ENCODE measurements at regions not wholly inside any gene's neighbourhood (a gene's known extent, or its start where the extent isn't known, plus 50 kb on each side); places are given as distances from the start of the nearest gene placed in this dataset.

DNA sequence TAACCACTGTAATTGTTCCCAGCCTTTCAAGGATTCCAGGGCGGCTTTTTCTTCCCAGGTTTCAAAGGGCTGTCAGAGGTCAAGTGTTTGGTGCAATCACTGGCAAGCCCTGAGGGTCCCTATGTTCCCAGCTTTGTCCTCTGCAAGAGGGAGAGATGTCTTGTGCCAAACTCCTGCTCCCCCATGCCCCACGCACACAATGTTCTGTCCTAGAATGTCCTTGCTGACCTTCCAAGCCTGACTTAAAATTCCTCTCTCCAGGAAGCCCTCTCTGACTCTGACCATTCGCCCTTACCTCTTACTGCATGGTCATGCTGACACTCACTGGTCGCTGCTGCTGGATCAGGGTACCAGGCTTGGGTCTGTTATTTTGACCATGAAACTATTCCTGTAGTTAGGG, 152.5 kb upstream of the KCND3 start:
- Histone ChIP-seq H4K20me1 (ENCODE audit: insufficient read depth) (no peaks in the 10 kb centered on the region), H3K4me2 (no peak overlapping the region), H3K27ac (no peak overlapping the region), H3K9me3 (ENCODE audit: insufficient read depth, low read depth) (no peaks in the 10 kb centered on the region), H3K36me3 (ENCODE audit: low read depth) (no peaks in the 10 kb centered on the region), H3K4me3 (no peak overlapping the region), H3F3A (ENCODE audit: insufficient read depth, low read depth) (no peaks in the 10 kb centered on the region), H3K27me3 (ENCODE audit: insufficient read depth, low read depth) (peaks cover 62% of the 10 kb centered on the region), H3K79me2 (ENCODE audit: low read depth) (no peaks in the 10 kb centered on the region), H3K9me2 (ENCODE audit: insufficient read depth) (no peaks in the 10 kb centered on the region), H2AFZ (no peak overlapping the region), H3K4me1 (replicated peaks; ENCODE audit: insufficient read depth) (no peaks in the 10 kb centered on the region)
- intact Hi-C loops (cut with micrococcal nuclease; ENCODE audit: unreplicated experiment): no loop called here
- TF ChIP-seq, protein P1, sequence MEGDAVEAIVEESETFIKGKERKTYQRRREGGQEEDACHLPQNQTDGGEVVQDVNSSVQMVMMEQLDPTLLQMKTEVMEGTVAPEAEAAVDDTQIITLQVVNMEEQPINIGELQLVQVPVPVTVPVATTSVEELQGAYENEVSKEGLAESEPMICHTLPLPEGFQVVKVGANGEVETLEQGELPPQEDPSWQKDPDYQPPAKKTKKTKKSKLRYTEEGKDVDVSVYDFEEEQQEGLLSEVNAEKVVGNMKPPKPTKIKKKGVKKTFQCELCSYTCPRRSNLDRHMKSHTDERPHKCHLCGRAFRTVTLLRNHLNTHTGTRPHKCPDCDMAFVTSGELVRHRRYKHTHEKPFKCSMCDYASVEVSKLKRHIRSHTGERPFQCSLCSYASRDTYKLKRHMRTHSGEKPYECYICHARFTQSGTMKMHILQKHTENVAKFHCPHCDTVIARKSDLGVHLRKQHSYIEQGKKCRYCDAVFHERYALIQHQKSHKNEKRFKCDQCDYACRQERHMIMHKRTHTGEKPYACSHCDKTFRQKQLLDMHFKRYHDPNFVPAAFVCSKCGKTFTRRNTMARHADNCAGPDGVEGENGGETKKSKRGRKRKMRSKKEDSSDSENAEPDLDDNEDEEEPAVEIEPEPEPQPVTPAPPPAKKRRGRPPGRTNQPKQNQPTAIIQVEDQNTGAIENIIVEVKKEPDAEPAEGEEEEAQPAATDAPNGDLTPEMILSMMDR (conservative IDR thresholded peaks at IDR 0.05): no peak
- no peak for TF ChIP-seq EZH2 (IDR thresholded peaks at IDR 0.05; ENCODE audit: low read depth)
- CTCF ChIA-PET: no interaction called here
- no TSS peak for BruUV-seq (replicated peaks)
- peak in 1 of 2 experiments; percentile 26 for DNase-seq
- POLR2A ChIA-PET (ENCODE audit: unreplicated experiment): no interaction called here

DNA sequence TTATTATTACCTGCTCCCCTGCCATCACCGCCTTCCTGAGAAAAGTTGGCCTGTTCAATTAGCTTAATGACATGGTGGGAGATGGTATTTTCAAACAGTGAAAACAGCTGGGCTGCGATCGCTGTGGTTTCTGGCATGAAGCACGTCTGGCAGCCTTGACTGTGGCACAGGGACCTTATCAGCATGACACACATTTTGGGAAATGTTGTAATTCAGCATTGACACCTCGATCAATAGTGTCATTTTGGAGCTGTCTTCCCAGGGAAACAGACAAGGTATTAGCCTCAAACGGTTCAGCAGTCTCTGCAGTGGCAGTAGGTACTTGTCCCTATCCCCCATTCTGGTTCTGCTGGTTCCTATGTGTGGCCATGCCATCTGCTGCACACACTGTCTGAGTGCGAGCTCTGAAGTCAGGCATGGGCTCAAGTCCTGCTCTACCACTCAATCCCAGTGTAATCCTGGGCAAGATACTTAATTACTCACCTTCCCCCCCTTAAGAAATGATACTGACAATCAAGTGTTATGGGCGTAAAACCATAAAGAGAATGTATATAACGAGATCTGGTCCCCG, 154.5 kb upstream of the KCND3 start:
- Histone ChIP-seq H3F3A (ENCODE audit: insufficient read depth, low read depth) (no peaks in the 10 kb centered on the region), H3K4me1 (replicated peaks; ENCODE audit: insufficient read depth) (no peaks in the 10 kb centered on the region), H3K27ac (no peak overlapping the region), H3K79me2 (ENCODE audit: low read depth) (no peaks in the 10 kb centered on the region), H3K27me3 (ENCODE audit: insufficient read depth, low read depth) (peaks cover 55% of the 10 kb centered on the region), H3K36me3 (ENCODE audit: low read depth) (no peaks in the 10 kb centered on the region), H3K9me3 (ENCODE audit: insufficient read depth, low read depth) (no peaks in the 10 kb centered on the region), H4K20me1 (ENCODE audit: insufficient read depth) (no peaks in the 10 kb centered on the region), H3K9me2 (ENCODE audit: insufficient read depth) (no peaks in the 10 kb centered on the region), H2AFZ (no peak overlapping the region), H3K4me2 (no peak overlapping the region), H3K4me3 (no peak overlapping the region)
- ChIA-PET CTCF (no interaction called here), POLR2A (ENCODE audit: unreplicated experiment) (interaction anchor here (0.6 kb wide), 1 partner anchor 389 kb away, joined by 3 read pairs; no protein-coding TSS in a partner anchor)
- intact Hi-C loops (cut with micrococcal nuclease; ENCODE audit: unreplicated experiment): no loop called here
- peak in 1 of 2 experiments; percentile 6 for DNase-seq
- TF ChIP-seq, protein P1 (conservative IDR thresholded peaks at IDR 0.05): no peak
- TF ChIP-seq EZH2 (IDR thresholded peaks at IDR 0.05; ENCODE audit: low read depth): no peak
- no TSS peak for BruUV-seq (replicated peaks)

DNA sequence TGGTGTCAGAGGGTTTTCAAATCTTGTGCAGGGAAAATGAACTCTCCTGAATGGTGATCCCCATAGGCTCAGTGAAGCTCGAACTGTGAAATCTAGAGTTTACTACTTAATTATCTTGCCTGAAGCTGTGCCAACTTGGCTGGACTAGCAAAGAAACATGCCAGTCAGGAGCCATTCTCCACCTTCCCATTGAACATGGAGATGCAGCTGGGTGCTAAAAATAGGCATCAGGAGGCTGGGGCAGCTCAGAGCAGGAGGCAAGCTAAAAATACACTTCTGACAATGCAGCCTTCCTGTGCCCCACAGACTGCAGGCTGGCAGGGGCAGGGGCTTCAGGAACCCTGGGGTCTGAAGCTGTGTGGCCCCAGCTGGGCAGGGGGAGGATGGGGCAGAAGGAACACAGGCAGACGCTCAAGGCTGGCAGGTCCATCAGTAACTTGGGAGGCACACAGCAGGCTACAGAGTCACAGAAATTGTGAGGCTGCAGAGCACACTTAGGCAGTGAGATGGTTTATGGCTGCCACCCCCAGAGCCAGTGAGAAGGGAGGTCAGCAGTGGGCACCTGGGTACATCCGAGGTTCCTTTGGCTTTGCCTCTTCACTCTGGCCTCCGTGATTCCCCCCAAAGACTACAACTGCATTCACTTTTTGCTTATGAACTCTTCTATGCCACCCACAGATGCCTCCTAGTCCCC, 155.4 kb upstream of the KCND3 start:
- intact Hi-C loops (cut with micrococcal nuclease; ENCODE audit: unreplicated experiment): no loop called here
- H3K9me2 ChIP-seq (ENCODE audit: insufficient read depth): no peaks in the 10 kb centered on the region
- POLR2A ChIA-PET (ENCODE audit: unreplicated experiment): interaction anchor here (0.6 kb wide), 1 partner anchor 390 kb away, joined by 3 read pairs; no protein-coding TSS in a partner anchor

More for the DNA sequence above, 155.4 kb upstream of the KCND3 start:
- no TSS peak for BruUV-seq (replicated peaks)
- Histone ChIP-seq H4K20me1 (ENCODE audit: insufficient read depth) (no peaks in the 10 kb centered on the region), H3F3A (ENCODE audit: insufficient read depth, low read depth) (no peaks in the 10 kb centered on the region), H3K4me2 (no peak overlapping the region), H3K27me3 (ENCODE audit: insufficient read depth, low read depth) (peaks cover 46% of the 10 kb centered on the region), H3K4me3 (no peak overlapping the region), H3K9me3 (ENCODE audit: insufficient read depth, low read depth) (no peaks in the 10 kb centered on the region), H3K79me2 (ENCODE audit: low read depth) (no peaks in the 10 kb centered on the region), H3K4me1 (replicated peaks; ENCODE audit: insufficient read depth) (no peaks in the 10 kb centered on the region), H3K27ac (no peak overlapping the region), H2AFZ (no peak overlapping the region), H3K36me3 (ENCODE audit: low read depth) (no peaks in the 10 kb centered on the region)
- peak in 1 of 2 experiments; percentile 15 for DNase-seq
- TF ChIP-seq, protein P1 (conservative IDR thresholded peaks at IDR 0.05): no peak
- CTCF ChIA-PET: no interaction called here
